Stimulated activated CD4-positive, alpha-beta T cell treated with anti-CD3 and anti-CD28 coated beads, Interleukin-15, amount 100 ng/mL, for 48 hours (primary cell): ENCODE measurements at regions not wholly inside any gene's neighbourhood (a gene's known extent, or its start where the extent isn't known, plus 50 kb on each side); places are given as distances from the start of the nearest gene placed in this dataset.

Source experiments
- DNase-seq, 2 donors: peaks; one replicate each; pipeline ENCODE4 v3.0.0-alpha.2; 2020; ENCODE audit warnings: low read depth in 2 of 2

DNA sequence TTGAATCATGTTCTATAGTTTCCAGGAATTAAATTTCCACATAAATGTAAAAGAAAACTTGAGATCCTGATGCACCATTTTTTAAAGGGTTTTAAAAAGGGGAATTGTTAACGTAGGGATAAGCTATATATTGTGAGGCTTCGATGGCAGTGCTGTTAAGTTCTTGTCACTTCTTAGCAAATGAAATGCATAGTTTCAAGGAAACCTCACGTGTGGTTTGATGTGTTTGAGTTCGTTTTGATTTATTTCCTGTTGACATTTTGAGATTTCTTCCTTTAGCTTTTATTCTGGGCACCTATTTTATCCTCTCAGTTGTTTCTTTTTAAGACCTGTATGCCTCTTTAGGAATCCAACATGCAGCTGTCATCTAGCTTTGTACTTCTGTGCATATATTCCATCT lies 301.0 kb downstream of the DOCK8 start:
- DNase-seq = no peak

DNA sequence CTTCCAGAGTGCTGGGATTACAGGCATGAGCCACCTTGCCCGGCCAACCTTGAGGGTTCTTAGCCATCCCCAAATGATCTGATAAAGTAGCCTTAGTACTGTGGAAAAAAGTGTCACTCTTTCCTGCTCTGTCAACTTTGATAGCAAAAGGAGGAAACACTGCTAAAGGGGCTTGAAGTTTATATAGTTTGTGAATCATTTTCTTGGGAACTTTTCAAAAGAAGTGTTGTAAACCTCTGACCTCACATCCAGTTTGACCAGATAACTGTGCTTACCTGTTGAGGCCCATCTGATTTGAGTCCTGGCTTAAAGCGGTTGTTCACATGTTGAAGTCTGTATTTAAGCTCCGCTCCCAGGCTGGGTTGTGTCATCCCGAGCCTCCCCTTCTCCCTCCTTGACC lies 303.3 kb downstream of the DOCK8 start:
- DNase-seq = no peak

DNA sequence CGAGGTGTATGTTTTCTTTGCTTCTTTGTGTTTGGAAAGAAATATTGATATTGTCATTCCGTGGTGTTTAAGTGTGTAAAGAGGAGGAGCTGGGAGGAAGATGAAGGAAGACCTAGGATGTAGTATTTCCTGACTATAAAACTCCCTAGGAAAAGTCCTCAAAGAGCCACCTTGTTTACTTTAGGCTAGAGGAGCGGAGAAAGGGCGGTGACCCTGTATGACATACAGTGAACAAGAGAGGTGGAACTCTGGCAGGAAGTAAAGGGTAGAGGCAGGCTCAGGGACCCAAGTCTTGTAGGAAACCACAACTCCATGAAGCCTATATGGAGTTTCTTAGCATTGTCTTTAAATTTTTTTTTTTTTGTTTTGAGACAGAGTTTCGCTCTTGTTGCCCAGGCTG lies 303.9 kb downstream of the DOCK8 start:
- no peak for DNase-seq

DNA sequence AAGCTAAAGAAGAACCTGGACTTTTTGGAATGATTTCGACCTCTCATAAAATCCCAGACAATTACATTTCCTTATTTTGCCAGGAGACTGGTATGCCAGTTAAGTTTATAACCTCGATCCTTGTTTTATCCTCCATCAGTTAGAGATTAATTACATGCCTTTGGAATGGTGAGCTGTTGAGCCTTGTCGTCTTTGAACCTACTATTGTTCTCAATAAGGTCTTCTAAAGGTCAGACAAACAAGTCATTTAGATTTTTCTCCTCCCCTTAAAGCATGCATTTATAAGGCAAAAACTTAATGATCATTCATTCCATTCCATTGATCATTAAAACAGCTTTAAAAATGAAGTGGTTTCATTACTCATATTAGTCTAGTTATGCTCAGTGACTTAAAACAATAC lies 304.9 kb downstream of the DOCK8 start:
- no peak for DNase-seq

DNA sequence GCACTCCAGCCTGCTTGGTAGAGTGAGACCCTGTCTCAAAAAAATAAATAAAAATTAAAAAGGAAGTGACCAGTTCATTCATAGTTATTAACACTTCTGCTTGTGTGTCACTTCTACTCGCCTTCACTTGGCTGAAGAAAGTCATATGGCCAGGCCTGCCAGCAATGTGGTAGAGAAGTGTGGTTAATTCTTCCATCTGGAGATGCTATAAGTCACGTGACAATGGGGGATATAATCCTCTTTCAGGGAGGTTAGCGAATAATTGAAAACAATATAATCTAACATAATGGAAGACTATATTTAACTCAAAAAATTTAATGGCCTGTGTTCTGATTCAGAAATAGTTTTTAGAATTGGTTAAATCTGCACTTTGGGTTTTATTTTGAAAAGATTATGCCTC lies 305.6 kb downstream of the DOCK8 start:
- DNase-seq = no peak

DNA sequence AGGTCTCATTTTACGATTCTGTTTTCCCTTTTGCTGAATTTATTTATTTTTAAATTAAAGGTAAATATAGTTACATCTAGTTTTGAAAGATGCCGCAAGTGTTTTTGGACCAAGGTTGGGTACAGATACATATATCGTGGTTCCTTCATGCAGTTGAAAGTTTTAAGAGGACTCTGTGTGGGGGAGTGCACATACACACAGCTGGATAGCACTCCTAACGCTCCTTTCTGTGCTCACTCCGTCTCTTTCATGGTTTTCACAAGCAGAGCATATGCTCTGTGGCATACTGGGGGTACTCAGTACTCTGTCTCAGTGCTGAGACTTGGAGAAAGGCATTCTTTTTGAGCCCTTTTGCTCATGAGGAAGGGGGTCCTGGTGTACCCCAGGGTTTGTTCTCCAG lies 307.5 kb downstream of the DOCK8 start:
- no peak for DNase-seq

DNA sequence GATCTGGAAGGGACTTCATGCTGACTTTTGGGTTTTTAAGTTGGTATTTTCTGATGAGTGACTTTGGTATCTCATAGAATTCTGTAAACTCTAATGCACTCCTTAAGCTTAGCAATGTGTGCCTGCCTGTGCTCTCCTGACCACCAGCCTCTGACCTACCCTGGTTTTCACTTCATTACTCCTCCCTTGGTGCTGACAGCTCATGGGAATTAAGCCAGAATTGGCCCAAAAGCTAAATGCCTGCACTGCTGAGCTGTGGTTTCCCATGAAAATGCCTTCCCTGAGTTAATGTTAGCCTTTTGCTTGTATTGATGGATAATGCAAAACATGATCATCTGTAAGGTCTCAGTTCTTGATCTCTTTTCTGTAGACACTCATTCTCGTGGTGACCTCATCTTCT lies 308.0 kb downstream of the DOCK8 start:
- DNase-seq = no peak

DNA sequence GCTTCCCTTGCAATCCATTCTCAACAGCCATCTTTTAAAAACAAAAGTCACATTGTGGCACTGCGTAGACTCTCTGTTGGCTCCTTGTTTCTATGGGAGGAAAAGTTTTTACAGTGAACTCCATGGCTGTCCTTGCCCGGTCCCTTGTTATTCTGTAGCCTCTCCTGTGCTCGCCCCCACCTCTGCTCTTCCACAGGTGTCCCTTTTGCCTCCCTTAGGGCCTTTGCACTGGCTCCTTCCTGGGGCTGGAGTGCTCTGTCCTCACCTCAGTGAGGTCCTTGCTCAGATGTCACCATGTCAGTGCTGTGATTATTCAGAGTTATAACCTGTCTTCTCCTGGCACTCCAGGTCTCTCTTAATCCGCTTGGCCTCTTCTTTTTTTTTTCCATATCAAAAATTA lies 308.8 kb downstream of the DOCK8 start:
- DNase-seq = no peak

DNA sequence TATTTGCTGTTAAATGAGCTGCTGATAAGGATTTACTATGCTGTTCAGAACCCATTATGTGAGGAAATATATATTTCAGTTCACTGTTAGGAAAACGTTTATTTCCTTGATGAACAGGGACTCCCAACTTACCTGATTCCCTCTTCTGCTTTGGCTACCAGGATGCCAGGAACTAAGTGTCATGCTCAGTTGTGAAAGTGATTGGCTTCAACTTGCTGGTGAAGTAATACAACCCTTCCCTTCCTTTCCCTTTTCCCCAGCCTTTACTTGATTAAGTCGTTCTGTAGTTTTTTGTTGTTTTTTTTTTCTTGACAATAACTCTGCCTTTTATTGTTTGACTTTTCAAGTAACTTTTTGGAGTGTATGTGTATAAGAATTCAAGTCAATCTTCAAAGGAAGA lies 309.3 kb downstream of the DOCK8 start:
- no peak for DNase-seq

DNA sequence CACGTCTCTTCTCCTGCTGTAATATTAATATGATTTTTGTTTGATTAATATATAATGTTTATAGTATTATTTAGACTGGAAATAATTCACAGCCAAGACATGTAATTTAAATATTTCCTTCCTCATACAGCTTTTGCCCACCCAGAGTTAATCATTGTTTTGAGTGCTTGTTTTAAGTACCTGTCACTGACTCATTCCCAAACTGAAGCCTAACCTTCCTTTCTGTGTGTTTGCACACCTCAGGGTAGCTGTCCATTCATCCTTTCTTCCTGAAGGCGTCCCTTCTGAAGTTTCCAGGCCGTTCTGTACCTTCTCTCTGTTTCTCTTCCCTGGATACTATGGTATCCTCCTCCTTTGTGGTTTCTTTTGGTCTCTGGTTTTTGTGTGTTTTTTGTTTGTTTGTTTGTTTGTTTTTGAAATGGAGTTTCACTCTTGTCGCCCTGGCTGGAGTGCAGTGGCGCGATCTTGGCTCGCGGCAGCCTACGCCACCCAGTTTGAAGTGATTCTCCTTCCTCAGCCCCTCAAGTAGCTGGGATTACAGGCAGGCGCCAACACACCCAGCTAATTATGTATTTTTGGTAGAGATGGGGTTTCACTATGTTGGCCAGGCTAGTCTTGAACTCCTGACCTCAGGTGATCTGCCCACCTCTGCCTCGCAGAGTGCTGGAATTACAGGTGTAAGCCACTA lies 312.4 kb downstream of the DOCK8 start:
- no peak for DNase-seq

DNA sequence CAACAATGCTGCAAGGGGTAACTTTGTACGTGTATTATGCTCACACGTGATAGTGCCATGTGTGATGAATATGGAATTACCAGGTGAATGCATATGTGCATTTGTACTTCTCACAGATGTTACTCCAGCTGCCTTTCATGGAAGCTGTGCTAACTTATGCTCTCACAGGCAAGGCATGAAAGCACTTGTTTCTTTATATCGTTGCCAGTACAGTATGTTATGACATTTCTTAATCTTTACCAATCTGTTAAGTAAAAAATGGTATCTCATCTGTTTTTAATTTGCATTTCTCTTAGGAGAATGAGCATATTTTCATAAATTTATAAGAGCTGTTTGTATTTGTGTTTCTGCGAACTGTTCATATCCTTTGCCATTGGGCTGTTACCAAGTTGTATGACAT lies 311.8 kb upstream of the DMRT1 start:
- no peak for DNase-seq

DNA sequence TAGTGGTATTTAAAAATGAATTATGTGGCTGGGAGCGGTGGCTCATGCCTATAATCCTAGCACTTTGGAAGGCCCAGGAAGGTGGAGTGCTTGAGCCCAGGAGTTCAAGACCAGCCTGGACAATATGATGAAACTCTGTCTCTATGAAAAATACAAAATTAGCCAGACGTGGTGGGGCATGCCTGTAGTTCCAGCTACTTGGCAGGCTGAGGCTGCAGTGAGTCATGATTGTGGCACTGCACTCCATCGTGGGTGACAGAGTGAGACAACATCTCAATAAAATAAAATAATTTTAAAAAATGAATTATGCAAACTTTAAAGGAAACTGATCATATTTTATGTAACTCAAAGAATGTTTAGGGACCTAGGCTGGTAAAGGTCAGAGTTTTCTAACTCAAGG lies 310.8 kb upstream of the DMRT1 start:
- no peak for DNase-seq

DNA sequence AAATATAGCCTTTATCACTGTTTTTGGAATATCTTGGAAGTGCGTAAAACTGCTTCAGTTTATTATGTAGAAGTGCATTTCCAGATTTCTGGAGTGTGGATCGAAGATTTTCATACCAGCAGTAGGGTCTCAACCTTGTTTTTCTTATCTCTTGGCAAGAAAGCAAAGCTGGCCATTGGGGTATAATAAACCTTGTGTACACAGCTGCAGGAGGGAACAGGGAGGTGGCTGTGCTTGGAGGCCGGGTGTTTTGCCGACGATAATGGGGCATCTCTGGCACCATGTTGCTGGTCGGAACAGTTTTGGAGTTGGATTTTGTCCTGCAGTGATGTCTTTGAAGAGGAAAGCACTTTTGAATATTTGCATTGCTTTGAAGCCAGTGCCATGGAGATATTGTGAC lies 308.8 kb upstream of the DMRT1 start:
- no peak for DNase-seq

DNA sequence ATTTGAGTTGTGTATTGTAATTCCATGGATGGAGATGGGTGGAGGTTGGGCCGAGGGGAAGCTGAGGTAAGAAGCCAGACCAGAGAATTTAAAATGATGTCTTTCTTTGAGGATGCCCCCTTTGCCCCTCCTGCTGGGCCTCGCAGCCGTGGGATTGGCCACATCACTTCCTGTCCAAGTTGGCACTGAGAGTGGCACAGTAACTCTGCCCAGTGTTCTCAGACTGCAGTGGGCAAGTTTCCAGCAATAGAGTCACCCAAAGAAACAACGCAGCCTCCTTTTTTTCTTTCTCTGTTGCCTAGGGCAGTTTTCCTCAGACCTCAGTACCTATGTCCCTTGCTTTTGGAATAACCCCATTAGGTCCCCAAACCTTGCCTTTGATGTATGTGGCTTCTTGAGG lies 306.6 kb upstream of the DMRT1 start:
- no peak for DNase-seq

DNA sequence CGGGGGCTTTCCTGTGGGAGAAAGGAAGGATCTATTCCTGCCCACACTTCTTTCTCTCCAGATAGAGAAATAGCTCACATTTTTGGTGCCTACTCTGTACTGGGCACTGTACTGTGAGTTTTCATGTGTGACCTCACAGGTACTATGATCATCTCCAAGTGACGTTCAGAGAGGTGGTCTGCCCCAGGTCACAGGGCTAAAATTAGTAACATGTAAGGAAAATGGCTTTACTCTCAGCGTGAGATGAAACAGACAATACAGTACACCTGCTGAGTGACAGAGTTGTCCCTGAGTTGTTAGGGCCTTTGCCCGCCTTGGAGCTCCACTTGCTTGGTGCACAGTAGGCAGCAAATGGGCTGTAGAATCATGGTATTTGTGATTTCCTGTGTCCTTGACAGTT lies 306.1 kb upstream of the DMRT1 start:
- DNase-seq = no peak

DNA sequence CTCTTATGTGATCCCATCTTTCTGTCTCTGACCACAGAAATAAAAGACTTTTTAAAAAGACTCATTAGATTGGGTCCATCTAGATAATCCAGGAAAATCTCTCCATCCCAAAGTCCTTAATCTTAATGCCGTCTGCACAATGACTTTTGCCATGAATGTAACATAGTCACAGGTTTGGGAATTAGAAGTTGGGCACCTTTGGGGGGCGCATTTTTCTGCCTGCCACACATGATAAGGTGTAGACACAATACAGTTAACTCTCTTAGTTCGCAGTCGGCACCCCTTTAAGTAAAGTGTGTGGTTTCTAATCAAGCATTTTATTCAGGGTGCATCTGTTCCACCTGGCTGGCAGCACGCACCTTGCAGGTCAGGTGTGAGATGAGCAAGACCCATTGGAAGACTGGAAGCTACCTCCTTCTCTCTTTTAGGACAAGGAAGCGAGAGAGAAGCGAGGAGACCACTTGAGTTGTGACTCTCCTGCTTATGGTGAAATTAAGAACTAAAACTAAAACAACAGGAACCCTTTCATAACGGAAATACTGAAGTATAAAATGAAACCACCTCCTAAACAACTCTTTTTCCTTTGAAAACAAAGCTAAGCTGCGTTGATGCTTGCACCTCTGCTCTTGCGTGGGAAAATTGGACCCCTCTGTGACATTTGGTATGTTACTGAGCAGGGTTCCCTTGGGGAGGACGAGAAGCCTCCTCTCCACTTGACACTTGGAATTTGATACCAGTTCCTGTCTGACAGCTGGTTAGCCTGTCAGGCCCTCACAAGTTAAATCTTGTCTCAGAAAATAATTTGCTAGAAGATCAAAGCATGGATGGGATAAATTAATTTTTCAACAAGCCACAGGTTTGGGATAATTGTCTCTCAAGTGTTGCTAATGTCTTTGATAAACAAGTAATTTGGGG lies 304.6 kb upstream of the DMRT1 start:
- DNase-seq = no peak

DNA sequence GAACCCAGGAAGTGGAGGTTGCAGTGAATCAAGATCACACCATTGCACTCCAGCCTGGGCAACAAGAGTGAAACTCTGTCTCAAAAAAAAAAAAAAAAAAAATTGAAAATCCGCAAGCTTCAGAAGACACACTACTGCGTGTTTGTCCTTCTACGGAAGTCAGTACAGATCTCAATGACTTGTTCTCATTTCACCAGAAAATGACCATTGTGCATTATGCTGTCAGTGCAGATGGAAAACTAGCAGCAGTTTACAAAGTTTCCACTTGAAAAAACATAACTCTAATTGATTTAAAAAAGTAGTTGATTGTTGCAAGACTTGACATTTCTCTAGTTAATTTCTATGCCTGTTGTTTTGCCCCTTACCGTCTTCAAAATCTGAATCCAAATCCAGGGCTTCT lies 298.0 kb upstream of the DMRT1 start:
- no peak for DNase-seq

DNA sequence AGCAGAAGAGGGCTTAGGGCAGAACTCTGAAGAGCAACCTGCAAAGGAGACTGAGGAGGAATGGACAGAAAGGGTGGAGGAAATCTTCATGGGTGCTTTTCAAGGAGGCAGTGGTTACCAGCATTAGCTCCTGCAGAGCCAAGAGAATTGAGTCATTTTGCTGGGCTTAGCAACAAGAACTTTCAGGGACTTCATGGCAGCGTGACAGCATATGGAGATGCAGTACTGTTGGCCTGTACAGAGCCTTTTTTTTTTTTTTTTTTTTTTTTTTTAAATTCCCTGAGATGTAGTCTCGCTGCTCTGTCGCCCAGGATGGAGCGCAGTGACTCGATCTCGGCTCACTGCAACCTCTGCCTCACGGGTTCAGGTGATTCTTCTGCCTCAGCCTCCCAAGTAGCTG lies 296.0 kb upstream of the DMRT1 start:
- no peak for DNase-seq

DNA sequence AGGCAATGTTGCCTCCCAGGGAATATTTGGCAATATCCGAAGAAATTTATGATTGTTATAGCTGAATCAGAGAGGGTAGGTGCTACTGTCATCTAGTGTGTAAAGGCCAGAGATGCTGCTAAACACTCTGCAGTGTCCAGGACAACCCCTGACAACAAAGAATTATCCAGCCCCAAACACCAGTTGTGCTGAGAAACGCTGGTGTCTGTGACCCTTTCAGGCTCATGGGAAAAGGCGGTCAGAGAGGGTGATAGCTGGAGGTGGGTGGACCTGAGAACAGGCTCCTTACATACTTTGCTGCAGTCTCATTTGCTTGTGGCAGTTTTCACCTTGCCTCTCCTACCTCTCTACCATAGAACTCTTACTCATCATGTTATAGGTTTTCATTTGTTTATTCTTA lies 295.3 kb upstream of the DMRT1 start:
- no peak for DNase-seq

DNA sequence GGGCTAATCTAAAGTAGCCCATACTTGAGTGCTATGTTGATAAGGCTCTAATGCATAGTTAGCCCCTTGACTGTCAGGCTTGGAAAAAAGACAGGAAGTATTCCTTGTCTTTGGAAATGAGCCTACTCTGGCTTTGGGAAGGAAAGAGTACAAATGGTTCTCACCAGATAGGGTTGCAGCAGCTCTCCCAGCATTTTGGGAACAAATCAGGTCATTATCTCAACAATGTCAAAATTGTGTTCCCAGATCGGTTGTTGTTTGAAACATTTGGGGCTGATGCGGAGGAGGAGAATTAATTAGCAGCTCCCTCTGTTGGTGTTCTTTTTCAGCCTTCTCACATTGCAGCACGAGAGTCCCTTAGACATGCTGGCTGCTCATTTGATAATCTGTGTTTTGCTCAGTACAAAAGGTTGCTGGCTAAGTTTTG lies 294.7 kb upstream of the DMRT1 start:
- DNase-seq = no peak

DNA sequence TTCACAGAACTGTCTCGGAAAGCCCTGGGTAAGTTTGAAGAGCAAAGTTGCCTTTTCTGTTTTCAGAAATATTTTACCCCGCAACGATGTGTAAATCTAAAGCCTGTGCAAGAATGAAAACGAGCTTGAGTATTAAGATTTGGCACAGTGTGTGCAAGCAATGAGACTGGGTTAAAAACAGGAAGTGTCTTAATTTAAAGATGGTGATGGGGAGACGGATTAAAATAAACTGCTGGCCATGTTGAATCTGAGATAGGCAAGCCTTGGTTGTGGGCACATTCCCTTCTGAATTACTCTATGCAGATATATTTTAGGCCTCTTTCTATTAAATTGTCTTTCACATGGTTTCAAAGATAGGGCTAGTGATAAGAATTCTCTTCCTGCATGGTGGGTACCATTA lies 294.2 kb upstream of the DMRT1 start:
- no peak for DNase-seq

DNA sequence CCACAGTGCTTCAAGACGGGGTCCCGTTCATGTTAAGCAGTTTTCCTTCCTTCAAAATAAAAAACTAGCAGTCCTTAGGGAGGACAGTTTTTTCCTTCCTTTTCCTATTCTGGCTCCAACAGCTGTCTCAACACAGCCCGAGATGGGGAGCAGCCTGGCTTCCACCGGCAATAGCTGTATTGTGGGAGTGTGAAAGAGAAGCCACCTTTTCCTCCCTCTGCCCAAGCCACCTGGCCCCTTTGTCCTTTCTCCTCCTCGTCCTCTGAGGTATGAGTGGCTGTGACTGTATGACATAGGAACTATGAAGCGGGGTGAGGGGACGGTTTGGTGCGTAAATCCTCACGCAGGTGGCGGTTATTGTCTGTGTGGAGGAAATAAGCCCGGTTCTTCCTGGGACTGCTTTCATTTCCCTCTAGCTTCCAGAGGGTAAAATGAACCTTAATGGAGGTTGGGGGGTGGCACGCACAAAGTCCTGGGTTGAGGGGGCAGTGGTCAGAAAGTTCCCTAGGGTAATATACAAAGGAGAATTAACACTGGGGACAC lies 292.0 kb upstream of the DMRT1 start:
- DNase-seq = no peak

DNA sequence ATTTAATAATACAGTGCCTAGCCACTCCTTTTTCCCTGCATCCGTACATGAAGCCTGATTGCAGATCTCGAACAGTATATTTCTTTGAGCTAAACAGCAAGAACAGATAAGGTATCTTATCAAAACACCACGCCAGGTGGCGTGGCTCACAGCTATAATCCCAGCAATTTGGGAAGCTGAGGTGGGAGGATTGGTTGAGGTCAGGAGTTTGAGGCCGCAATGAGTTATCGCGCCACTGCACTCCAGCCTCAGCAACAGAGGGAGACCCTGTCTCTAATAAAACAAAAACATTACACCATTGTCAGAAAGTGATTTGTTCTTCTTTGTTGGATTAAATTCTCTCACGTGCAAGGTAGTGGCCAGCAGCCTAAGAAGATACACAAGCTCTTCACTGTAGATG lies 291.2 kb upstream of the DMRT1 start:
- DNase-seq = no peak
